ENCODE measurements at regions not wholly inside any gene's neighbourhood (a gene's known extent, or its start where the extent isn't known, plus 50 kb on each side); places are given as distances from the start of the nearest gene placed in this dataset.

GRCh38 chr1:81052162-81052561 lies 748.6 kb upstream of the ADGRL2 start:
- Histone ChIP-seq H3K4me2 (ENCODE audit: low read depth, low read length) (no peak overlapping the region), H3K4me1 (ENCODE audit: low read length) (no peaks in the 10 kb centered on the region), H3K36me3 (replicated peaks; ENCODE audit: insufficient read depth, low read length) (no peaks in the 10 kb centered on the region), H3K27ac (ENCODE audit: low read length) (no peak overlapping the region), H3K9me3 (replicated peaks; ENCODE audit: insufficient read depth, low read length) (no peaks in the 10 kb centered on the region), H4K20me1 (ENCODE audit: insufficient read depth, low read length) (no peaks in the 10 kb centered on the region), H3K9me2 (replicated peaks; ENCODE audit: insufficient read depth, low read length) (no peaks in the 10 kb centered on the region), H3K79me2 (ENCODE audit: low read length) (no peaks in the 10 kb centered on the region), H3F3A (ENCODE audit: insufficient read depth, low read length) (no peaks in the 10 kb centered on the region), H2AFZ (ENCODE audit: low read length) (no peak overlapping the region), H3K27me3 (replicated peaks; ENCODE audit: insufficient read depth, low read length) (no peaks in the 10 kb centered on the region), H3K4me3 (ENCODE audit: low read length) (no peak overlapping the region), H3K9ac (ENCODE audit: low read length) (no peak overlapping the region)
- DNase-seq = no peak
- TF ChIP-seq EZH2 (optimal IDR thresholded peaks at IDR 0.05; ENCODE audit: low read depth, low read length) = no peak
- no peak for TF ChIP-seq CTCF (IDR thresholded peaks at IDR 0.05; ENCODE audit: low read length)
- no peak for TF ChIP-seq EZH2phosphoT487 (IDR thresholded peaks at IDR 0.05; ENCODE audit: low read length)

GRCh38 chr1:81050390-81050789 lies 750.3 kb upstream of the ADGRL2 start:
- TF ChIP-seq EZH2 (optimal IDR thresholded peaks at IDR 0.05; ENCODE audit: low read depth, low read length) (no peak), EZH2phosphoT487 (IDR thresholded peaks at IDR 0.05; ENCODE audit: low read length) (no peak), CTCF (IDR thresholded peaks at IDR 0.05; ENCODE audit: low read length) (no peak)
- Histone ChIP-seq H2AFZ (ENCODE audit: low read length) (no peak overlapping the region), H3K79me2 (ENCODE audit: low read length) (no peaks in the 10 kb centered on the region), H3K9me3 (replicated peaks; ENCODE audit: insufficient read depth, low read length) (no peaks in the 10 kb centered on the region), H3K4me2 (ENCODE audit: low read depth, low read length) (no peak overlapping the region), H3F3A (ENCODE audit: insufficient read depth, low read length) (no peaks in the 10 kb centered on the region), H3K27ac (ENCODE audit: low read length) (no peak overlapping the region), H4K20me1 (ENCODE audit: insufficient read depth, low read length) (no peaks in the 10 kb centered on the region), H3K9me2 (replicated peaks; ENCODE audit: insufficient read depth, low read length) (no peaks in the 10 kb centered on the region), H3K9ac (ENCODE audit: low read length) (no peak overlapping the region), H3K27me3 (replicated peaks; ENCODE audit: insufficient read depth, low read length) (no peaks in the 10 kb centered on the region), H3K4me1 (ENCODE audit: low read length) (no peaks in the 10 kb centered on the region), H3K4me3 (ENCODE audit: low read length) (no peak overlapping the region), H3K36me3 (replicated peaks; ENCODE audit: insufficient read depth, low read length) (no peaks in the 10 kb centered on the region)
- no peak for DNase-seq

GRCh38 chr1:81044708-81045107 lies 756.0 kb upstream of the ADGRL2 start:
- Histone ChIP-seq H3F3A (ENCODE audit: insufficient read depth, low read length) (no peaks in the 10 kb centered on the region), H3K27me3 (replicated peaks; ENCODE audit: insufficient read depth, low read length) (no peaks in the 10 kb centered on the region), H3K9me3 (replicated peaks; ENCODE audit: insufficient read depth, low read length) (no peaks in the 10 kb centered on the region; the same call in 1 of the 2 replicates), H3K9me2 (replicated peaks; ENCODE audit: insufficient read depth, low read length) (no peaks in the 10 kb centered on the region), H3K27ac (ENCODE audit: low read length) (no peak overlapping the region), H3K9ac (ENCODE audit: low read length) (no peak overlapping the region), H3K4me1 (ENCODE audit: low read length) (no peaks in the 10 kb centered on the region), H3K4me3 (ENCODE audit: low read length) (no peak overlapping the region), H3K79me2 (ENCODE audit: low read length) (no peaks in the 10 kb centered on the region), H3K36me3 (replicated peaks; ENCODE audit: insufficient read depth, low read length) (no peaks in the 10 kb centered on the region), H3K4me2 (ENCODE audit: low read depth, low read length) (no peak overlapping the region), H4K20me1 (ENCODE audit: insufficient read depth, low read length) (no peaks in the 10 kb centered on the region), H2AFZ (ENCODE audit: low read length) (no peak overlapping the region)
- no peak for DNase-seq
- TF ChIP-seq CTCF (IDR thresholded peaks at IDR 0.05; ENCODE audit: low read length) = no peak
- no peak for TF ChIP-seq EZH2phosphoT487 (IDR thresholded peaks at IDR 0.05; ENCODE audit: low read length)

Measured in MM.1S (cell line).